ENCODE measurements at regions not wholly inside any gene's neighbourhood (a gene's known extent, or its start where the extent isn't known, plus 50 kb on each side); places are given as distances from the start of the nearest gene placed in this dataset.
"Not testable (repeated sequence)": the region's sequence is repeated elsewhere in the genome, so short reads cannot be mapped to it uniquely, and the experiment has no call there.

- DNase-seq: no peak
Measured at GRCh38 chr7:49692516-49692915, 80.9 kb upstream of the VWC2 start.

GRCh38 chr7:49695971-49696370, 77.5 kb upstream of the VWC2 start:
- no peak for DNase-seq

GRCh38 chr7:49700841-49701240, 72.6 kb upstream of the VWC2 start:
- no peak for DNase-seq

GRCh38 chr7:49702099-49702498, 71.3 kb upstream of the VWC2 start:
- DNase-seq: no peak

- DNase-seq: no peak
Measured at GRCh38 chr7:49703337-49703736, 70.1 kb upstream of the VWC2 start.

GRCh38 chr7:49703881-49704280, 69.6 kb upstream of the VWC2 start:
- no peak for DNase-seq

GRCh38 chr7:49706106-49706505, 67.3 kb upstream of the VWC2 start:
- DNase-seq: no peak

- DNase-seq: peak in 2 of 14 donors; percentile 6 to 12
Measured at GRCh38 chr7:49707891-49708290, 65.5 kb upstream of the VWC2 start.

- no peak for DNase-seq
Measured at GRCh38 chr7:49708590-49708989, 64.8 kb upstream of the VWC2 start.

- DNase-seq: not testable (repeated sequence)
Measured at GRCh38 chr7:49711072-49711723, 62.2 kb upstream of the VWC2 start.

- no peak for DNase-seq
Measured at GRCh38 chr7:49714182-49714581, 59.3 kb upstream of the VWC2 start.

GRCh38 chr7:49715486-49715885, 58.0 kb upstream of the VWC2 start:
- DNase-seq: no peak

- no peak for DNase-seq
Measured at GRCh38 chr7:49717547-49717946, 55.9 kb upstream of the VWC2 start.

- no peak for DNase-seq
Measured at GRCh38 chr7:49718760-49719159, 54.7 kb upstream of the VWC2 start.

GRCh38 chr7:49721441-49721840, 52.0 kb upstream of the VWC2 start:
- no peak for DNase-seq

All from C1 segment of cervical spinal cord (tissue), 14 donors.